ENCODE measurements at regions not wholly inside any gene's neighbourhood (a gene's known extent, or its start where the extent isn't known, plus 50 kb on each side); places are given as distances from the start of the nearest gene placed in this dataset.
"Not testable (repeated sequence)": the region's sequence is repeated elsewhere in the genome, so short reads cannot be mapped to it uniquely, and the experiment has no call there.

DNA sequence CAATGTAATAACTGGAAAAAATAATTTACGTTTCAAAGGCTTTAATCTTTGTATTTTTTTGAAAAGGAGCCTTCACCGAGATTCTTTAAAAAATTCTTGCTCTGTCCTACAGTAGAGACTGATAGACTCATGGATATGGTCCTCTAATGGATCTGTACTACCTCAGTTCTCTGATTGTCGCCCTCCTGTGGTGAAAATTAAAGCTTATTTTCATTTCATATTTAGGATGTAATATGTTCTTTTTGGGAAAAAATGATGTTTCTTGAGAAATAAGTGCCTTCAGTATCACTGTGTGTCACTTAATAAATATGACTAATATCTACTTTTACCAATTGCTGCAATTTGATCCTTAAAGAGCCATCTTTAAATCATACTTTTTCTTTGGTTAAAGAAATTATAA, 4593.3 kb upstream of the OR11H1 start:
- not testable (repeated sequence) for H3K27ac Mint-ChIP-seq; H3K4me1 Mint-ChIP-seq (ENCODE audit: low read depth); H3K27me3 Mint-ChIP-seq; H3K36me3 Mint-ChIP-seq (ENCODE audit: low read depth); H3K4me3 Mint-ChIP-seq; DNase-seq
- H3K9me3 Mint-ChIP-seq, result peaks cover 51% of the 10 kb centered on the region

DNA sequence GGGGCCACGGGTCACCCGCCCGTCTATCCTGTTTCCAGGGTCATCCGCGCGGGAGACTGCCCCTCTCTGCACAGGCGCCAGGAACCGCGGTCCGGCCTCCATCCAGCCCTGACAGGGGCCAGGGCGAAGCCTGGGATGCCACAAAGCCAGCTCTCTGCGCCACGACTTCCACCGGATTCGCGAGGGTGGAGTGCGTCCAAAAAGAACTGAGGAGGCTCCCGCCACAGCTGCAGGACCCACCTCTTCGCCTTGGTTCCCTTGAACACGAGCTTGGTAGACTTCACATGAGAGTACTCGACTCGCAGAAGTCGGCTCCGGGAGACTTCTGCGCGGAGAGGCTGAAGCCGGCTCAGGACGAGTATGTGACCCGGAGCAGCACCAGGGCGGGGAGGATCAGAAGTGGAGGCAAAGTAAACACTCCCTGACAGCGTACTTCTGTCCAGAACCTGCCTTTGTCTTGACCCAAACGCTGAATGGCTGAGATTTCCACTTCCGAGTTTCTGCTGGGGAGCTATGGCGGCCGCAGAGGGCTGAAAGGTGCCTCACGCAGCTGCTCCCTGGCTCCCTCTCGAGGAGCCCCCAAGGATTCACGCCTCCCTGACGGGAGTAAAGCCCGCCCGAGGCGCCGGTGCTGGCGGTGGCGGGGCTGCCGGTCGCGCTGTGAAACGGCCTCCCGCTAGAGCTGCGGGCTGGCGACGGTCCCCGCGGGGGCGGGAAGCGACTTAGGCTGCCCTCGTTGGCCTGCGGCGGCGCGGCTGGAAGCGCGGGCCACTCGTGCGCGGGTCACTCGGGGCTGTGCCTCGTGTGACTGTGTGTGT, 4566.7 kb upstream of the OR11H1 start:
- Mint-ChIP-seq H3K4me1 (ENCODE audit: low read depth) (no peaks in the 10 kb centered on the region), H3K27ac (no peak overlapping the region), H3K36me3 (ENCODE audit: low read depth) (peaks cover 2% of the 10 kb centered on the region)

DNA sequence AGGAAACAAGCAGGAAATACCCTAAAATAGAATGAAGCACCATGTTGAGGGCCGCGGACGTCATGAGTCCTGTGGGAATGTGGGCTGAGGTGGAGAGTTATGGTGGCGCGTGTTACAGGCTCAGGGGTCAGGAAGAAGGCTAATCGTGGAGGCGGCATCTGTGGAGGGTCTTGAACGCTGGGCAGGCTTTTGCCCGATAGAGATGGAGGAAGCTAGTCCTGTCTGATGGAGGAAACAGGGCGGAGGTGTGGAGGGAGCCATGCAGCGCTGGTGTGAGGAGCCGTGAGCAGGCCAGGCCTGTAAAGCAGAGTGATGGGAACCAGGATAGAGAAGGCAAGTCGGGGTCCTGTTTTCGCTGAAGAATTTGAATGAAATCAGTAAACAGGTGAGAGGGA, 4566.1 kb upstream of the OR11H1 start:
- not testable (repeated sequence) for H3K4me1 Mint-ChIP-seq (ENCODE audit: low read depth); H3K27me3 Mint-ChIP-seq; DNase-seq; H3K36me3 Mint-ChIP-seq (ENCODE audit: low read depth); H3K4me3 Mint-ChIP-seq; H3K27ac Mint-ChIP-seq
- H3K9me3 Mint-ChIP-seq, result peaks cover 50% of the 10 kb centered on the region

More for the DNA sequence above, 4566.7 kb upstream of the OR11H1 start:
- H3K27me3 Mint-ChIP-seq, result no peaks in the 10 kb centered on the region
- no peak overlapping the region for H3K4me3 Mint-ChIP-seq
- peaks cover 48% of the 10 kb centered on the region for H3K9me3 Mint-ChIP-seq
- DNase-seq, result no peak

Data from activated T-cell treated with anti-CD3 and anti-CD28 coated beads, Interleukin-2, amount 50 U/mL, for 24 hours (primary cell).